H9 (cell line): ENCODE measurements at regions not wholly inside any gene's neighbourhood (a gene's known extent, or its start where the extent isn't known, plus 50 kb on each side); places are given as distances from the start of the nearest gene placed in this dataset.

Experiments
- DNase-seq: peaks from one replicate; pipeline ENCODE4 v3.0.0-alpha.2; 2017
- H2AFZ ChIP-seq: one replicate; pipeline ENCODE4 v1.6.1; 2013; ENCODE audit warnings: mild to moderate bottlenecking, low read length, control low read depth, moderate library complexity
- H2AK5ac ChIP-seq: 2 replicates; pipeline ENCODE4 v1.6.1; 2013; ENCODE audit warnings: low read length, control low read depth, mixed read lengths; ENCODE audit not compliant: insufficient read length
- H2BK120ac ChIP-seq: one replicate; pipeline ENCODE4 v1.6.1; 2013; ENCODE audit warnings: low read depth, mild to moderate bottlenecking, low read length, control low read depth, inconsistent platforms; ENCODE audit not compliant: poor library complexity, severe bottlenecking
- H2BK12ac ChIP-seq: 2 replicates; pipeline ENCODE4 v1.6.1; 2013; ENCODE audit warnings: low read length, control low read depth, mixed read lengths, low read depth; ENCODE audit not compliant: insufficient read length
- H2BK15ac ChIP-seq: 2 replicates; pipeline ENCODE4 v1.6.1; 2013; ENCODE audit warnings: low read depth, low read length, control low read depth
- H2BK20ac ChIP-seq: one replicate; pipeline ENCODE4 v1.6.1; 2013; ENCODE audit warnings: low read depth, mild to moderate bottlenecking, low read length, control low read depth, inconsistent platforms; ENCODE audit not compliant: poor library complexity, severe bottlenecking
- H2BK5ac ChIP-seq: 2 replicates; pipeline ENCODE4 v1.6.1; 2013; ENCODE audit warnings: low read length, control low read depth, mixed read lengths; ENCODE audit not compliant: insufficient read length
- H3K14ac ChIP-seq: 2 replicates; pipeline ENCODE4 v1.6.1; 2013; ENCODE audit warnings: low read length, control low read depth; ENCODE audit not compliant: insufficient read depth
- H3K18ac ChIP-seq: 2 replicates; pipeline ENCODE4 v1.6.1; 2013; ENCODE audit warnings: low read depth, mild to moderate bottlenecking, mixed read lengths, low read length, control low read depth; ENCODE audit not compliant: insufficient read length
- H3K23ac ChIP-seq: 2 replicates; pipeline ENCODE4 v1.6.1; 2013; ENCODE audit warnings: low read length, control low read depth, mixed read lengths, low read depth; ENCODE audit not compliant: insufficient read length
- H3K23me2 ChIP-seq: 2 replicates; pipeline ENCODE4 v1.6.1; 2013; ENCODE audit warnings: low read depth, mild to moderate bottlenecking, mixed read lengths, low read length, control low read depth; ENCODE audit not compliant: insufficient read length, poor library complexity, severe bottlenecking
- H3K27ac ChIP-seq: 2 replicates; pipeline ENCODE4 v1.5.1; 2013; ENCODE audit warnings: low read length, control low read depth, mixed read lengths, low read depth; ENCODE audit not compliant: insufficient read length
- H3K27me3 ChIP-seq: 2 replicates; pipeline ENCODE4 v1.6.1; 2013; ENCODE audit warnings: low read length, control low read depth, inconsistent platforms; ENCODE audit not compliant: insufficient read depth
- H3K4ac ChIP-seq: 2 replicates; pipeline ENCODE4 v1.6.1; 2013; ENCODE audit warnings: low read depth, mild to moderate bottlenecking, control low read depth, inconsistent platforms, low read length, moderate library complexity
- H3K4me1 ChIP-seq: 2 replicates; pipeline ENCODE4 v1.6.1; 2013; ENCODE audit warnings: low read length, control low read depth, inconsistent platforms; ENCODE audit not compliant: insufficient read depth
- H3K4me2 ChIP-seq: 2 replicates; pipeline ENCODE4 v1.6.1; 2013; ENCODE audit warnings: low read length, control low read depth, mixed read lengths; ENCODE audit not compliant: insufficient read length, insufficient read depth
- H3K56ac ChIP-seq: 2 replicates; pipeline ENCODE4 v1.6.1; 2013; ENCODE audit warnings: low read depth, mild to moderate bottlenecking, mixed read lengths, low read length, control low read depth; ENCODE audit not compliant: insufficient read length
- H3K79me1 ChIP-seq: 2 replicates; pipeline ENCODE4 v1.6.1; 2013; ENCODE audit warnings: low read depth, mild to moderate bottlenecking, moderate library complexity, low read length, control low read depth, inconsistent platforms; ENCODE audit not compliant: insufficient read depth, poor library complexity, severe bottlenecking
- H3K79me2 ChIP-seq: 2 replicates; pipeline ENCODE4 v1.6.1; 2013; ENCODE audit warnings: low read length, control low read depth, inconsistent platforms; ENCODE audit not compliant: insufficient read depth
- H3K9ac ChIP-seq: 2 replicates; pipeline ENCODE4 v1.6.1; 2013; ENCODE audit warnings: low read length, control low read depth, mixed read lengths; ENCODE audit not compliant: insufficient read length; ENCODE audit errors: extremely low read depth
- H3K9me3 ChIP-seq: one replicate; pipeline ENCODE4 v1.6.1; 2013; ENCODE audit warnings: low read depth, low read length, inconsistent platforms; ENCODE audit not compliant: control insufficient read depth
- H3T11ph ChIP-seq: one replicate; pipeline ENCODE4 v1.6.1; 2013; ENCODE audit warnings: mild to moderate bottlenecking, low read length, control low read depth, inconsistent platforms
- H4K20me1 ChIP-seq: one replicate; pipeline ENCODE4 v1.6.1; 2013; ENCODE audit not compliant: control insufficient read depth, insufficient read length, insufficient read depth
- H4K5ac ChIP-seq: 2 replicates; pipeline ENCODE4 v1.6.1; 2013; ENCODE audit warnings: low read depth, mild to moderate bottlenecking, mixed read lengths, low read length, control low read depth; ENCODE audit not compliant: insufficient read length
- H4K8ac ChIP-seq: replicated peaks from 2 replicates; pipeline ENCODE4 v1.6.1; 2013; ENCODE audit warnings: low read length, control low read depth, mixed read lengths, low read depth; ENCODE audit not compliant: insufficient read length
- H4K91ac ChIP-seq: 2 replicates; pipeline ENCODE4 v1.6.1; 2013; ENCODE audit warnings: low read depth, mild to moderate bottlenecking, moderate library complexity, mixed read lengths, low read length, control low read depth; ENCODE audit not compliant: insufficient read length
- H3K27ac Mint-ChIP-seq, 3 experiments: 2 replicates in 2 of 3; 3 replicates in 1 of 3; pipeline ENCODE4 v1.8.0; 2020 to 2021; ENCODE audit warnings: mixed read lengths in 3 of 3, mild to moderate bottlenecking in 1 of 3, moderate library complexity in 1 of 3
- H3K27me3 Mint-ChIP-seq: 2 replicates; pipeline ENCODE4 v1.8.0; 2021; ENCODE audit warnings: low read depth, mild to moderate bottlenecking, moderate library complexity, mixed read lengths
- H3K36me3 Mint-ChIP-seq, 3 experiments: 2 replicates in 2 of 3; 3 replicates in 1 of 3; pipeline ENCODE4 v1.8.0; 2020 to 2021; ENCODE audit warnings: low read depth in 3 of 3, mixed read lengths in 3 of 3; ENCODE audit not compliant: insufficient read depth in 1 of 3
- H3K4me1 Mint-ChIP-seq, 2 experiments: 2 replicates each; pipeline ENCODE4 v1.8.0; 2020; ENCODE audit warnings: mixed read lengths in 2 of 2
- H3K4me3 Mint-ChIP-seq, 2 experiments: 2 replicates in 1 of 2; 3 replicates in 1 of 2; pipeline ENCODE4 v1.8.0; 2020 to 2021; ENCODE audit warnings: mild to moderate bottlenecking in 2 of 2, mixed read lengths in 2 of 2, moderate library complexity in 1 of 2
- H3K9me3 Mint-ChIP-seq, 2 experiments: 2 replicates in 1 of 2; 3 replicates in 1 of 2; pipeline ENCODE4 v1.8.0; 2020; ENCODE audit warnings: mild to moderate bottlenecking in 2 of 2, mixed read lengths in 2 of 2, moderate library complexity in 1 of 2
- CTCF ChIP-seq: fragments of 200-600 bp; sonication (generic); conservative IDR thresholded peaks from 3 replicates; pipeline ENCODE4 v1.8.0; 2021; ENCODE audit warnings: antibody characterized with exemption, mild to moderate bottlenecking
- WGBS: extraction: QIAGEN DNeasy Blood & Tissue Kit; methylation state at CpG from one replicate; pipeline ENCODE4 v1.1.7; 2013; ENCODE audit warnings: missing lambda C conversion rate, low lambda C conversion rate, mixed read lengths; ENCODE audit not compliant: insufficient read length; ENCODE audit errors: extremely low coverage; 5-methylcytosine and 5-hydroxymethylcytosine counted together

DNA sequence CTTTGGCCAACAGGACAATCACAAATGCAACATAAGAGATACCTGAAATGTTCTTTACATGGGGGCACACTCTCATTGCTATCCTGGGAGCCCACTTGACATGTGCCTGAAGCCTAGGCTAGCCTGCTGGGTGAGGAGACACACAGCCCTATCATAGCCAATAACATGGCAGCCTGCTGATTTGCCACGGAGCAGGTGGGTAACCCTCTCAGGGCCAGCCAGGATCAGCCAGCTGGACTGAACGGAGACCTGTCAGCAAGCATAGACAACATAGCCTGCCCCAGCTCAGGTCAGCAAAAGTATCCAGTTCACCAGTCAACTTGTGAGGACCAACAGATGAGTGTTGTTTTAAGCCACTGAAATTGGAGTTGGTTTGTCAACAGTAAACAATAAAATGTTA, 566.5 kb downstream of the DCDC2C start:
- H3K9me3 ChIP-seq = no peaks in the 10 kb centered on the region
- H2BK20ac ChIP-seq = no peak overlapping the region
- H3K23me2 ChIP-seq = no peaks in the 10 kb centered on the region
- H3K18ac ChIP-seq = no peak overlapping the region
- no peaks in the 10 kb centered on the region for H3K79me2 ChIP-seq
- H3K23ac ChIP-seq = no peak overlapping the region
- H3K4me1 ChIP-seq = no peaks in the 10 kb centered on the region
- H3K9me3 Mint-ChIP-seq = no peaks in the 10 kb centered on the region
- H3K14ac ChIP-seq = no peak overlapping the region
- H3K27ac Mint-ChIP-seq = no peak overlapping the region
- TF ChIP-seq CTCF = no peak
- H2AFZ ChIP-seq = no peak overlapping the region
- no peak overlapping the region for H4K8ac ChIP-seq
- no peaks in the 10 kb centered on the region for H3K79me1 ChIP-seq
- no peak overlapping the region for H2BK15ac ChIP-seq
- no peak overlapping the region for H2AK5ac ChIP-seq
- no CpG with 5 or more reads among the region's 2 CpGs for WGBS
- H3K27me3 Mint-ChIP-seq = no peaks in the 10 kb centered on the region
- H3K27ac ChIP-seq = no peak overlapping the region
- H2BK120ac ChIP-seq = no peak overlapping the region
- no peak overlapping the region for H4K91ac ChIP-seq
- H3T11ph ChIP-seq = no peak overlapping the region
- H2BK5ac ChIP-seq = no peak overlapping the region
- no peak overlapping the region for H3K4me3 Mint-ChIP-seq
- H3K36me3 Mint-ChIP-seq = no peaks in the 10 kb centered on the region
- H3K27me3 ChIP-seq = no peaks in the 10 kb centered on the region
- H3K4ac ChIP-seq = no peak overlapping the region
- no peak overlapping the region for H3K56ac ChIP-seq
- H3K4me2 ChIP-seq = no peak overlapping the region
- no peak overlapping the region for H4K5ac ChIP-seq
- no peaks in the 10 kb centered on the region for H3K4me1 Mint-ChIP-seq
- H4K20me1 ChIP-seq = no peaks in the 10 kb centered on the region
- no peak overlapping the region for H2BK12ac ChIP-seq
- H3K9ac ChIP-seq = no peak overlapping the region
- no peak for DNase-seq
